ENCODE measurements at regions not wholly inside any gene's neighbourhood (a gene's known extent, or its start where the extent isn't known, plus 50 kb on each side); places are given as distances from the start of the nearest gene placed in this dataset.

DNA sequence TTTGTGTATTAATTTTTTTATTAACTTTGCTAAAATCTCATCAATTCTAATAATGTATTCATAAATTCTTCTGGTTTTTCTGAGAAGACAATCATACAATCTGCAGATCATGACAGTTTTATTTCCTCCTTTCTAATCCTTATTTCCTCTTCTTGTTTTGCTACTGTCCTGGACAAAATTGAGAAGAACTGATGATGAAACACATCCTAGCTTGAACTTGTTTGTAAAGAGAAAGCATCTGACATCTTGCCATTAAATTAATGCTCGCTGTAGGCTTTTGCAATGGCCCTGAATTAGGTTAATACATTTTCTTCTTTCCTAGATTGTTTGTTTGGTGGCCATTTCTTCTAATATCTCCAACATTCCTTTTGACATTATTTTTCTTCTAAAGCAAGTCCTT lies 110.9 kb upstream of the TPM1 start:
- no peak for TF ChIP-seq EZH2 (IDR thresholded peaks at IDR 0.05; ENCODE audit: borderline replicate concordance, insufficient read depth, low read depth, low read length, poor library complexity, severe bottlenecking)
- TF ChIP-seq, protein P1, sequence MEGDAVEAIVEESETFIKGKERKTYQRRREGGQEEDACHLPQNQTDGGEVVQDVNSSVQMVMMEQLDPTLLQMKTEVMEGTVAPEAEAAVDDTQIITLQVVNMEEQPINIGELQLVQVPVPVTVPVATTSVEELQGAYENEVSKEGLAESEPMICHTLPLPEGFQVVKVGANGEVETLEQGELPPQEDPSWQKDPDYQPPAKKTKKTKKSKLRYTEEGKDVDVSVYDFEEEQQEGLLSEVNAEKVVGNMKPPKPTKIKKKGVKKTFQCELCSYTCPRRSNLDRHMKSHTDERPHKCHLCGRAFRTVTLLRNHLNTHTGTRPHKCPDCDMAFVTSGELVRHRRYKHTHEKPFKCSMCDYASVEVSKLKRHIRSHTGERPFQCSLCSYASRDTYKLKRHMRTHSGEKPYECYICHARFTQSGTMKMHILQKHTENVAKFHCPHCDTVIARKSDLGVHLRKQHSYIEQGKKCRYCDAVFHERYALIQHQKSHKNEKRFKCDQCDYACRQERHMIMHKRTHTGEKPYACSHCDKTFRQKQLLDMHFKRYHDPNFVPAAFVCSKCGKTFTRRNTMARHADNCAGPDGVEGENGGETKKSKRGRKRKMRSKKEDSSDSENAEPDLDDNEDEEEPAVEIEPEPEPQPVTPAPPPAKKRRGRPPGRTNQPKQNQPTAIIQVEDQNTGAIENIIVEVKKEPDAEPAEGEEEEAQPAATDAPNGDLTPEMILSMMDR (IDR thresholded peaks at IDR 0.05) = no peak
- Histone ChIP-seq H3K9me3 (ENCODE audit: control extremely low read depth in 1 of 3, control insufficient read depth in 2 of 3, insufficient read depth in 1 of 3, low read length in 2 of 3) (no peaks in the 10 kb centered on the region), H3K79me2 (ENCODE audit: control insufficient read depth, insufficient read depth, low read length) (no peaks in the 10 kb centered on the region), H3K4me3 (ENCODE audit: control extremely low read depth in 1 of 5, extremely low read depth in 1 of 5, insufficient read depth in 1 of 5, low read depth in 2 of 5, low read length in 4 of 5) (no peak overlapping the region), H4K20me1 (ENCODE audit: control insufficient read depth, insufficient read depth, low read length, poor library complexity, severe bottlenecking) (no peaks in the 10 kb centered on the region), H3K9ac (ENCODE audit: low read length) (no peak overlapping the region), H3K36me3 (replicated peaks in 1 of 2; ENCODE audit: control extremely low read depth in 1 of 2, control insufficient read depth in 1 of 2, extremely low read depth in 1 of 2, insufficient read depth in 2 of 2, low read length in 1 of 2) (no peaks in the 10 kb centered on the region), H3K27ac (ENCODE audit: low read length in 2 of 2) (no peak overlapping the region), H2AFZ (ENCODE audit: insufficient read depth, low read depth, low read length, poor library complexity, severe bottlenecking) (no peak overlapping the region), H3K4me2 (replicated peaks; ENCODE audit: low read depth, low read length, poor library complexity, severe bottlenecking) (no peak overlapping the region), H3K4me1 (ENCODE audit: control insufficient read depth in 2 of 2, insufficient read depth in 2 of 2, low read length in 2 of 2) (no peaks in the 10 kb centered on the region), H3K27me3 (replicated peaks in 1 of 4; ENCODE audit: control extremely low read depth in 1 of 4, control insufficient read depth in 3 of 4, insufficient read depth in 4 of 4, low read length in 3 of 4) (peaks cover 0 to 14% (median 0%) of the 10 kb centered on the region in 4 experiments)
- POLR2A ChIA-PET = no interaction called here
- CTCF ChIA-PET = no interaction called here
- intact Hi-C loops (cut with micrococcal nuclease) = no loop called here
- WGBS (ENCODE audit: insufficient coverage) = no CpG with 5 or more reads among the region's 1 CpG
- DNase-seq (no peak), ATAC-seq (ENCODE audit: low read depth) (no peak)
- Mint-ChIP-seq H3K27me3 (peaks cover 39% of the 10 kb centered on the region), H3K9me3 (ENCODE audit: insufficient read depth) (no peaks in the 10 kb centered on the region), H3K4me3 (no peak overlapping the region), H3K4me1 (peaks cover 4% of the 10 kb centered on the region), H3K27ac (no peak overlapping the region)

DNA sequence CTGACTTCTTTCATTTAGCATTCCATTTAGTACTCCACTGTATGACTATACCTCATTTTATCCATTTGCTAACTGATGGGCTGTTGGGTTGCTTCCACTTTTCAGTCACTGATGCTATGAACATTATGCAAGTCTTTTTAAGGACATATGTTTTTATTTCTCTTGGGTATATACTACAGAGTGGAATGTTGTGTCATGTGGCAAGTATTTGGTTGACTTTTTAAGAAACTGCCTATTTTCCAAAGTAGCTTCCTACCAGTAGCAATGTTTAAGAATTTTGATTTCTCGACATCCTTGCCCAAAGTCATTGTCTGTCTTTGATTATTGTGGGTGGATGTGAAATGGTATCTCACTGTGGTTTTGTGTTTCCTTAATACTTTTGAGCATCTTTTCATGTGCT lies 110.1 kb upstream of the TPM1 start:
- H3K4me1 Mint-ChIP-seq = peaks cover 4% of the 10 kb centered on the region
- no peak overlapping the region for H3K4me3 Mint-ChIP-seq
- Histone ChIP-seq H3K4me2 (replicated peaks; ENCODE audit: low read depth, low read length, poor library complexity, severe bottlenecking) (no peak overlapping the region), H3K9ac (ENCODE audit: low read length) (no peak overlapping the region), H3K36me3 (replicated peaks in 1 of 2; ENCODE audit: control extremely low read depth in 1 of 2, control insufficient read depth in 1 of 2, extremely low read depth in 1 of 2, insufficient read depth in 2 of 2, low read length in 1 of 2) (no peaks in the 10 kb centered on the region), H3K9me3 (ENCODE audit: control extremely low read depth in 1 of 3, control insufficient read depth in 2 of 3, insufficient read depth in 1 of 3, low read length in 2 of 3) (no peaks in the 10 kb centered on the region), H3K4me3 (ENCODE audit: control extremely low read depth in 1 of 5, extremely low read depth in 1 of 5, insufficient read depth in 1 of 5, low read depth in 2 of 5, low read length in 4 of 5) (no peak overlapping the region), H3K27me3 (replicated peaks in 1 of 4; ENCODE audit: control extremely low read depth in 1 of 4, control insufficient read depth in 3 of 4, insufficient read depth in 4 of 4, low read length in 3 of 4) (peaks cover 0 to 14% (median 0%) of the 10 kb centered on the region in 4 experiments), H3K4me1 (ENCODE audit: control insufficient read depth in 2 of 2, insufficient read depth in 2 of 2, low read length in 2 of 2) (no peaks in the 10 kb centered on the region), H4K20me1 (ENCODE audit: control insufficient read depth, insufficient read depth, low read length, poor library complexity, severe bottlenecking) (no peaks in the 10 kb centered on the region), H2AFZ (ENCODE audit: insufficient read depth, low read depth, low read length, poor library complexity, severe bottlenecking) (no peak overlapping the region), H3K79me2 (ENCODE audit: control insufficient read depth, insufficient read depth, low read length) (no peaks in the 10 kb centered on the region), H3K27ac (ENCODE audit: low read length in 2 of 2) (no peak overlapping the region)
- no peak for ATAC-seq (ENCODE audit: low read depth)
- peaks cover 35% of the 10 kb centered on the region for H3K27me3 Mint-ChIP-seq
- ChIA-PET POLR2A (no interaction called here), CTCF (no interaction called here)
- WGBS (ENCODE audit: insufficient coverage) = no CpG with 5 or more reads among the region's 1 CpG
- intact Hi-C loops (cut with micrococcal nuclease) = no loop called here
- no peak for TF ChIP-seq EZH2 (IDR thresholded peaks at IDR 0.05; ENCODE audit: borderline replicate concordance, insufficient read depth, low read depth, low read length, poor library complexity, severe bottlenecking)
- TF ChIP-seq, protein P1 (IDR thresholded peaks at IDR 0.05) = no peak
- DNase-seq = no peak
- no peak overlapping the region for H3K27ac Mint-ChIP-seq
- H3K9me3 Mint-ChIP-seq (ENCODE audit: insufficient read depth) = no peaks in the 10 kb centered on the region

Data from B cell (primary cell).